SK-N-SH treated with all-trans-retinoic acid at 6 μM for 48 hours (cell line): ENCODE measurements at regions not wholly inside any gene's neighbourhood (a gene's known extent, or its start where the extent isn't known, plus 50 kb on each side); places are given as distances from the start of the nearest gene placed in this dataset.

Source experiments
- ARNTL ChIP-seq: fragments of 450-650 bp; formaldehyde crosslinking; IDR thresholded peaks from 2 replicates; pipeline ENCODE4 v1.5.0; 2020; ENCODE audit warnings: low read depth, mild to moderate bottlenecking, moderate library complexity, borderline replicate concordance
- CSDC2 ChIP-seq: fragments of 250-450 bp; sonication (Bioruptor Pico); IDR thresholded peaks from 2 replicates; pipeline ENCODE4 v1.5.0; 2020; ENCODE audit warnings: mild to moderate bottlenecking, moderate library complexity
- ESRRG ChIP-seq: fragments of 250-450 bp; sonication (Bioruptor Pico); IDR thresholded peaks from 2 replicates; pipeline ENCODE4 v1.6.1; 2021; ENCODE audit warnings: mild to moderate bottlenecking
- RARB ChIP-seq: fragments of 250-450 bp; sonication (Bioruptor Pico); IDR thresholded peaks from 2 replicates; pipeline ENCODE4 v1.8.0; 2021; ENCODE audit warnings: mild to moderate bottlenecking, moderate library complexity
- ZNF70 ChIP-seq: fragments of 450-650 bp; formaldehyde crosslinking; IDR thresholded peaks from 2 replicates; pipeline ENCODE4 v1.5.0; 2020; ENCODE audit warnings: mild to moderate bottlenecking, moderate library complexity
- ZNF8 ChIP-seq: fragments of 450-650 bp; formaldehyde crosslinking; IDR thresholded peaks from 2 replicates; pipeline ENCODE4 v1.5.0; 2020; ENCODE audit warnings: mild to moderate bottlenecking, moderate library complexity
- TF ChIP-seq, protein P1 (sequence below): fragments of 250-450 bp; sonication (Bioruptor Pico); IDR thresholded peaks from 2 replicates; pipeline ENCODE4 v1.5.1; 2021; ENCODE audit warnings: mild to moderate bottlenecking, moderate library complexity
- TF ChIP-seq, protein P2 (sequence below): fragments of 250-450 bp; sonication (Bioruptor Pico); IDR thresholded peaks from 2 replicates; pipeline ENCODE4 v1.8.0; 2020; ENCODE audit warnings: mild to moderate bottlenecking, moderate library complexity, borderline replicate concordance
- TF ChIP-seq, protein P3 (sequence below): fragments of 250-450 bp; sonication (Bioruptor Pico); IDR thresholded peaks from 2 replicates; pipeline ENCODE4 v1.8.0; 2021; ENCODE audit warnings: low read depth, mild to moderate bottlenecking, moderate library complexity, borderline replicate concordance

GRCh38 chr16:22691335-22691734 is 122.6 kb upstream of the HS3ST2 start:
- TF ChIP-seq ARNTL (CRISPR knock-in tag) = no peak
- TF ChIP-seq, protein P1, sequence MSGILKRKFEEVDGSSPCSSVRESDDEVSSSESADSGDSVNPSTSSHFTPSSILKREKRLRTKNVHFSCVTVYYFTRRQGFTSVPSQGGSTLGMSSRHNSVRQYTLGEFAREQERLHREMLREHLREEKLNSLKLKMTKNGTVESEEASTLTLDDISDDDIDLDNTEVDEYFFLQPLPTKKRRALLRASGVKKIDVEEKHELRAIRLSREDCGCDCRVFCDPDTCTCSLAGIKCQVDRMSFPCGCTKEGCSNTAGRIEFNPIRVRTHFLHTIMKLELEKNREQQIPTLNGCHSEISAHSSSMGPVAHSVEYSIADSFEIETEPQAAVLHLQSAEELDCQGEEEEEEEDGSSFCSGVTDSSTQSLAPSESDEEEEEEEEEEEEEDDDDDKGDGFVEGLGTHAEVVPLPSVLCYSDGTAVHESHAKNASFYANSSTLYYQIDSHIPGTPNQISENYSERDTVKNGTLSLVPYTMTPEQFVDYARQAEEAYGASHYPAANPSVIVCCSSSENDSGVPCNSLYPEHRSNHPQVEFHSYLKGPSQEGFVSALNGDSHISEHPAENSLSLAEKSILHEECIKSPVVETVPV (CRISPR knock-in tag) = no peak
- TF ChIP-seq RARB (CRISPR knock-in tag) = no peak
- TF ChIP-seq, protein P2, sequence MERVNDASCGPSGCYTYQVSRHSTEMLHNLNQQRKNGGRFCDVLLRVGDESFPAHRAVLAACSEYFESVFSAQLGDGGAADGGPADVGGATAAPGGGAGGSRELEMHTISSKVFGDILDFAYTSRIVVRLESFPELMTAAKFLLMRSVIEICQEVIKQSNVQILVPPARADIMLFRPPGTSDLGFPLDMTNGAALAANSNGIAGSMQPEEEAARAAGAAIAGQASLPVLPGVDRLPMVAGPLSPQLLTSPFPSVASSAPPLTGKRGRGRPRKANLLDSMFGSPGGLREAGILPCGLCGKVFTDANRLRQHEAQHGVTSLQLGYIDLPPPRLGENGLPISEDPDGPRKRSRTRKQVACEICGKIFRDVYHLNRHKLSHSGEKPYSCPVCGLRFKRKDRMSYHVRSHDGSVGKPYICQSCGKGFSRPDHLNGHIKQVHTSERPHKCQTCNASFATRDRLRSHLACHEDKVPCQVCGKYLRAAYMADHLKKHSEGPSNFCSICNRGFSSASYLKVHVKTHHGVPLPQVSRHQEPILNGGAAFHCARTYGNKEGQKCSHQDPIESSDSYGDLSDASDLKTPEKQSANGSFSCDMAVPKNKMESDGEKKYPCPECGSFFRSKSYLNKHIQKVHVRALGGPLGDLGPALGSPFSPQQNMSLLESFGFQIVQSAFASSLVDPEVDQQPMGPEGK (CRISPR knock-in tag) = no peak
- TF ChIP-seq ZNF8 (CRISPR knock-in tag) = no peak
- no peak for TF ChIP-seq ZNF70 (CRISPR knock-in tag)
- TF ChIP-seq CSDC2 (CRISPR knock-in tag) = no peak
- TF ChIP-seq ESRRG (CRISPR knock-in tag) = no peak
- TF ChIP-seq, protein P3, sequence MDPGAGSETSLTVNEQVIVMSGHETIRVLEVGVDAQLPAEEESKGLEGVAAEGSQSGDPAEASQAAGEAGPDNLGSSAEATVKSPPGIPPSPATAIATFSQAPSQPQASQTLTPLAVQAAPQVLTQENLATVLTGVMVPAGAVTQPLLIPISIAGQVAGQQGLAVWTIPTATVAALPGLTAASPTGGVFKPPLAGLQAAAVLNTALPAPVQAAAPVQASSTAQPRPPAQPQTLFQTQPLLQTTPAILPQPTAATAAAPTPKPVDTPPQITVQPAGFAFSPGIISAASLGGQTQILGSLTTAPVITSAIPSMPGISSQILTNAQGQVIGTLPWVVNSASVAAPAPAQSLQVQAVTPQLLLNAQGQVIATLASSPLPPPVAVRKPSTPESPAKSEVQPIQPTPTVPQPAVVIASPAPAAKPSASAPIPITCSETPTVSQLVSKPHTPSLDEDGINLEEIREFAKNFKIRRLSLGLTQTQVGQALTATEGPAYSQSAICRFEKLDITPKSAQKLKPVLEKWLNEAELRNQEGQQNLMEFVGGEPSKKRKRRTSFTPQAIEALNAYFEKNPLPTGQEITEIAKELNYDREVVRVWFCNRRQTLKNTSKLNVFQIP = no peak
